GM23248 (cell line): ENCODE measurements at regions not wholly inside any gene's neighbourhood (a gene's known extent, or its start where the extent isn't known, plus 50 kb on each side); places are given as distances from the start of the nearest gene placed in this dataset.

Experiments
- DNase-seq: peaks from one replicate; pipeline ENCODE4 v3.0.0-alpha.2; 2015
- H2AFZ ChIP-seq: fragments of 200-600 bp; sonication (generic); 2 replicates; pipeline ENCODE4 v1.6.1; 2016; ENCODE audit warnings: antibody characterized with exemption
- H3F3A ChIP-seq: fragments of 200-600 bp; sonication (generic); 2 replicates; pipeline ENCODE4 v1.6.1; 2016; ENCODE audit warnings: mild to moderate bottlenecking, antibody characterized with exemption, mixed run types; ENCODE audit not compliant: insufficient read depth
- H3K27ac ChIP-seq: fragments of 200-600 bp; sonication (generic); 2 replicates; pipeline ENCODE4 v1.5.1; 2016; ENCODE audit warnings: mild to moderate bottlenecking
- H3K27me3 ChIP-seq: fragments of 200-600 bp; sonication (generic); replicated peaks from 2 replicates; pipeline ENCODE4 v1.6.1; 2016; ENCODE audit warnings: mild to moderate bottlenecking; ENCODE audit not compliant: insufficient read depth
- H3K36me3 ChIP-seq: fragments of 200-600 bp; sonication (generic); 2 replicates; pipeline ENCODE4 v1.6.1; 2016; ENCODE audit warnings: low read depth, mild to moderate bottlenecking
- H3K4me1 ChIP-seq: fragments of 200-600 bp; sonication (generic); 2 replicates; pipeline ENCODE4 v1.6.1; 2016; ENCODE audit warnings: mild to moderate bottlenecking; ENCODE audit not compliant: insufficient read depth
- H3K4me2 ChIP-seq: fragments of 200-600 bp; sonication (generic); one replicate; pipeline ENCODE4 v1.6.1; 2016; ENCODE audit warnings: mild to moderate bottlenecking; ENCODE audit not compliant: unreplicated experiment
- H3K4me3 ChIP-seq: fragments of 200-600 bp; sonication (generic); 2 replicates; pipeline ENCODE4 v1.5.1; 2016; ENCODE audit warnings: mild to moderate bottlenecking
- H3K79me2 ChIP-seq: fragments of 200-600 bp; sonication (generic); 2 replicates; pipeline ENCODE4 v1.6.1; 2016; ENCODE audit warnings: mild to moderate bottlenecking; ENCODE audit not compliant: insufficient read depth
- H3K9ac ChIP-seq: fragments of 200-600 bp; sonication (generic); 2 replicates; pipeline ENCODE4 v1.6.1; 2016; ENCODE audit warnings: mild to moderate bottlenecking
- H3K9me2 ChIP-seq: fragments of 200-600 bp; sonication (generic); 2 replicates; pipeline ENCODE4 v1.6.1; 2016; ENCODE audit warnings: mixed run types, mild to moderate bottlenecking, moderate library complexity; ENCODE audit not compliant: insufficient read depth
- H3K9me3 ChIP-seq: fragments of 200-600 bp; sonication (generic); one replicate; pipeline ENCODE4 v1.6.1; 2017; ENCODE audit warnings: low read depth
- H4K20me1 ChIP-seq: fragments of 200-600 bp; sonication (generic); 2 replicates; pipeline ENCODE4 v1.6.0; 2016; ENCODE audit not compliant: insufficient read depth
- EZH2 ChIP-seq: fragments of 200-600 bp; sonication (generic); IDR thresholded peaks from 2 replicates; pipeline ENCODE4 v1.6.1; 2018; ENCODE audit warnings: antibody characterized with exemption, mild to moderate bottlenecking; ENCODE audit not compliant: insufficient read depth, poor library complexity, severe bottlenecking
- EZH2phosphoT487 ChIP-seq: fragments of 200-600 bp; sonication (generic); IDR thresholded peaks from 2 replicates; pipeline ENCODE4 v1.6.1; 2018; ENCODE audit warnings: antibody characterized with exemption, moderate library complexity, mild to moderate bottlenecking, low read depth; ENCODE audit not compliant: insufficient read depth
- WGBS, 2 experiments: methylation state at CpG; one replicate each; pipeline ENCODE4 v1.1.6; 2015 to 2017; ENCODE audit warnings: low lambda C conversion rate in 2 of 2, low coverage in 1 of 2; ENCODE audit errors: missing lambda C conversion rate in 2 of 2; 5-methylcytosine and 5-hydroxymethylcytosine counted together
- in situ Hi-C: fragments of 300-500 bp; cut with MboI; formaldehyde crosslinking; loops from 2 replicates; pipeline ENCODE4 v1.15.0; 2020

- H4K20me1 ChIP-seq, result peaks cover 9% of the 10 kb centered on the region
- no peak overlapping the region for H3K9ac ChIP-seq
- H3K27ac ChIP-seq, result no peak overlapping the region
- no peaks in the 10 kb centered on the region for H3K27me3 ChIP-seq
- no peak overlapping the region for H2AFZ ChIP-seq
- peaks cover 22% of the 10 kb centered on the region; the same call in 1 of the 2 replicates for H3K79me2 ChIP-seq
- H3K4me2 ChIP-seq, result no peak overlapping the region
- in situ Hi-C loops, result no loop called here
- H3K36me3 ChIP-seq, result no peaks in the 10 kb centered on the region
- no peak overlapping the region for H3K4me3 ChIP-seq
- TF ChIP-seq EZH2, result no peak
- H3F3A ChIP-seq, result no peaks in the 10 kb centered on the region
- H3K9me2 ChIP-seq, result no peaks in the 10 kb centered on the region; the same call in 1 of the 2 replicates
- 94 to 95% methylated on average over 3 of the region's 3 CpGs for WGBS, 2 experiments
- no peaks in the 10 kb centered on the region for H3K9me3 ChIP-seq
- H3K4me1 ChIP-seq, result 0 out of 2 replicates have a peak, but pooled peaks cover 4% of the 10 kb centered on the region
- DNase-seq, result no peak
These were observed 60.3 kb downstream of the TET3 start for GRCh38 chr2:74044999-74045398.

- TF ChIP-seq EZH2phosphoT487, result no peak
- no peak for TF ChIP-seq EZH2
- in situ Hi-C loops, result no loop called here
- Histone ChIP-seq H4K20me1 (peaks cover 9% of the 10 kb centered on the region), H2AFZ (no peak overlapping the region), H3K9me3 (no peaks in the 10 kb centered on the region), H3K4me1 (0 out of 2 replicates have a peak, but pooled peaks cover 4% of the 10 kb centered on the region), H3K4me2 (no peak overlapping the region), H3K36me3 (no peaks in the 10 kb centered on the region), H3K27ac (no peak overlapping the region), H3K9me2 (no peaks in the 10 kb centered on the region; the same call in 1 of the 2 replicates), H3K4me3 (no peak overlapping the region), H3K79me2 (peaks cover 22% of the 10 kb centered on the region; the same call in 1 of the 2 replicates), H3K9ac (no peak overlapping the region), H3K27me3 (no peaks in the 10 kb centered on the region), H3F3A (no peaks in the 10 kb centered on the region)
- DNase-seq, result peak; percentile 43
- 50 to 54% methylated on average over 5 of the region's 5 CpGs for WGBS, 2 experiments
These were observed 60.7 kb downstream of the TET3 start for GRCh38 chr2:74045454-74045853.

DNA sequence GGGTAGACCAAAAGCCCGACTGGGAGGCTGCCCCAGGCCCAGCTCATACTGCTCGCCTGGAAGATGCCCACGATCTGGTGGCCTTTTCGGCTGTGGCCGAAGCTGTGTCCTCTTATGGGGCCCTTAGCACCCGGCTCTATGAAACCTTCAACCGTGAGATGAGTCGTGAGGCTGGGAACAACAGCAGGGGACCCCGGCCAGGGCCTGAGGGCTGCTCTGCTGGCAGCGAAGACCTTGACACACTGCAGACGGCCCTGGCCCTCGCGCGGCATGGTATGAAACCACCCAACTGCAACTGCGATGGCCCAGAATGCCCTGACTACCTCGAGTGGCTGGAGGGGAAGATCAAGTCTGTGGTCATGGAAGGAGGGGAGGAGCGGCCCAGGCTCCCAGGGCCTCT lies 61.7 kb downstream of the TET3 start:
- Histone ChIP-seq H3K9ac (no peak overlapping the region), H3K4me3 (no peak overlapping the region), H3F3A (no peaks in the 10 kb centered on the region), H3K9me2 (no peaks in the 10 kb centered on the region; the same call in 1 of the 2 replicates), H3K9me3 (no peaks in the 10 kb centered on the region), H3K27me3 (no peaks in the 10 kb centered on the region), H3K79me2 (peaks cover 22% of the 10 kb centered on the region; the same call in 1 of the 2 replicates), H2AFZ (no peak overlapping the region), H4K20me1 (peaks cover 9% of the 10 kb centered on the region), H3K4me1 (0 out of 2 replicates have a peak, but pooled peaks cover 4% of the 10 kb centered on the region), H3K27ac (no peak overlapping the region), H3K36me3 (no peaks in the 10 kb centered on the region), H3K4me2 (no peak overlapping the region)
- TF ChIP-seq EZH2 (no peak), EZH2phosphoT487 (no peak)
- 90 to 92% methylated on average over 17 of the region's 17 CpGs for WGBS, 2 experiments
- in situ Hi-C loops, result no loop called here
- no peak for DNase-seq

DNA sequence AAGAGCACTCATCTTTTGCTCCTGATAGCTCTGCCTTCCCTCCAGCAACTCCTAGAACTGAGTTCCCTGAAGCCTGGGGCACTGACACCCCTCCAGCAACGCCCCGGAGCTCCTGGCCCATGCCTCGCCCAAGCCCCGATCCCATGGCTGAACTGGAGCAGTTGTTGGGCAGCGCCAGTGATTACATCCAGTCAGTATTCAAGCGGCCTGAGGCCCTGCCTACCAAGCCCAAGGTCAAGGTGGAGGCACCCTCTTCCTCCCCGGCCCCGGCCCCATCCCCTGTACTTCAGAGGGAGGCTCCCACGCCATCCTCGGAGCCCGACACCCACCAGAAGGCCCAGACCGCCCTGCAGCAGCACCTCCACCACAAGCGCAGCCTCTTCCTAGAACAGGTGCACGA lies 62.4 kb downstream of the TET3 start:
- Histone ChIP-seq H3K4me3 (no peak overlapping the region), H3K27ac (no peak overlapping the region), H2AFZ (no peak overlapping the region), H3K27me3 (no peaks in the 10 kb centered on the region), H3K36me3 (no peaks in the 10 kb centered on the region), H4K20me1 (peaks cover 9% of the 10 kb centered on the region), H3K4me1 (0 out of 2 replicates have a peak, but pooled peaks cover 4% of the 10 kb centered on the region), H3F3A (no peaks in the 10 kb centered on the region), H3K9ac (no peak overlapping the region), H3K4me2 (no peak overlapping the region), H3K9me3 (no peaks in the 10 kb centered on the region), H3K9me2 (no peaks in the 10 kb centered on the region), H3K79me2 (peaks cover 25% of the 10 kb centered on the region; the same call in 1 of the 2 replicates)
- in situ Hi-C loops, result no loop called here
- TF ChIP-seq EZH2, result no peak
- no peak for TF ChIP-seq EZH2phosphoT487
- 95 to 99% methylated on average over 14 of the region's 14 CpGs for WGBS, 2 experiments
- DNase-seq, result no peak

GRCh38 chr2:74048147-74048546 lies 63.4 kb downstream of the TET3 start:
- DNase-seq, result no peak
- no peak overlapping the region for H3K4me3 ChIP-seq
- H3K79me2 ChIP-seq, result peaks cover 22% of the 10 kb centered on the region; the same call in 1 of the 2 replicates
- H3K36me3 ChIP-seq, result no peaks in the 10 kb centered on the region
- WGBS, 2 experiments, result 90 to 97% methylated on average over 6 to 7 of the region's 7 CpGs
- 0 out of 2 replicates have a peak, but pooled peaks cover 4% of the 10 kb centered on the region for H3K4me1 ChIP-seq
- H2AFZ ChIP-seq, result no peak overlapping the region
- H3K27ac ChIP-seq, result no peak overlapping the region
- no peaks in the 10 kb centered on the region for H3K27me3 ChIP-seq
- TF ChIP-seq EZH2phosphoT487 (no peak), EZH2 (no peak)
- H4K20me1 ChIP-seq, result peaks cover 9% of the 10 kb centered on the region
- H3K9ac ChIP-seq, result no peak overlapping the region
- H3F3A ChIP-seq, result no peaks in the 10 kb centered on the region
- H3K4me2 ChIP-seq, result no peak overlapping the region
- no peaks in the 10 kb centered on the region for H3K9me2 ChIP-seq
- in situ Hi-C loops, result no loop called here
- no peaks in the 10 kb centered on the region for H3K9me3 ChIP-seq
